Large intestine (tissue), 3 donors: ENCODE measurements at regions not wholly inside any gene's neighbourhood (a gene's known extent, or its start where the extent isn't known, plus 50 kb on each side); places are given as distances from the start of the nearest gene placed in this dataset.

Experiments
- DNase-seq, 2 donors: peaks; one replicate each; pipeline versions ENCODE4 v3.0.0 to v3.0.0-alpha.2; 2013
- H3K27ac ChIP-seq: one replicate; pipeline ENCODE4 v1.5.1; 2013; ENCODE audit warnings: low read length
- H3K27me3 ChIP-seq: 2 replicates; pipeline ENCODE4 v1.6.1; 2013; ENCODE audit warnings: low read length; ENCODE audit not compliant: control insufficient read depth, insufficient read depth
- H3K36me3 ChIP-seq: 2 replicates; pipeline ENCODE4 v1.6.1; 2013; ENCODE audit warnings: low read length; ENCODE audit not compliant: control insufficient read depth, insufficient read depth
- H3K4me1 ChIP-seq: one replicate; pipeline ENCODE4 v1.6.1; 2013; ENCODE audit warnings: low read length; ENCODE audit not compliant: control insufficient read depth, insufficient read depth
- H3K4me3 ChIP-seq: one replicate; pipeline ENCODE4 v1.5.1; 2013; ENCODE audit warnings: low read length
- H3K9me3 ChIP-seq: one replicate; pipeline ENCODE4 v1.6.1; 2013; ENCODE audit warnings: mild to moderate bottlenecking, low read depth, low read length, moderate library complexity; ENCODE audit not compliant: control insufficient read depth
- WGBS: methylation state at CpG from one replicate; pipeline ENCODE4 v1.1.5; 2013; ENCODE audit warnings: low lambda C conversion rate; ENCODE audit not compliant: insufficient coverage; 5-methylcytosine and 5-hydroxymethylcytosine counted together

DNA sequence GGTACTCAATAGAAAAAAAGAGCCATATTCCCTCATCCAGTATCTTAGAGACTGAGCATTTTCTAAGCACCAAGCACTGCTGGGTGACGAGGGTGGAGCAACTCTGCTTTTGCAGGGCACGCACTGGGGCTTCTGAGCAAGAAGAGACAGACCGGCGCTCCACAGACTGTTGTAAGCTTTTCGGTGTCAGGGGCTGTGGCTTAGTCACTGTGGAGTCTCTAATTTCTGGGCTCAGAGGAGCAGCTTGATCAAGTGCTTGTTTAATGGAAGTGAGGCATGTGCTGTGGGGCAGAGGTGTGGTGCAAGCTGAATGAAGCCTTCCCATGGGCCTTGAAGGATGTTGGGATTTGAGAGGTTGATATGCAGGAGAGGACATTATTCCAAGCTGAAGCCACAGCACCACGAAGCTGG is 227.1 kb downstream of the MYCN start:
- H3K4me3 ChIP-seq: no peak overlapping the region
- H3K4me1 ChIP-seq: no peaks in the 10 kb centered on the region
- no CpG with 5 or more reads among the region's 6 CpGs for WGBS
- H3K36me3 ChIP-seq: no peaks in the 10 kb centered on the region
- peaks cover 4% of the 10 kb centered on the region for H3K9me3 ChIP-seq
- no peak for DNase-seq
- H3K27ac ChIP-seq: no peak overlapping the region
- H3K27me3 ChIP-seq: no peaks in the 10 kb centered on the region

DNA sequence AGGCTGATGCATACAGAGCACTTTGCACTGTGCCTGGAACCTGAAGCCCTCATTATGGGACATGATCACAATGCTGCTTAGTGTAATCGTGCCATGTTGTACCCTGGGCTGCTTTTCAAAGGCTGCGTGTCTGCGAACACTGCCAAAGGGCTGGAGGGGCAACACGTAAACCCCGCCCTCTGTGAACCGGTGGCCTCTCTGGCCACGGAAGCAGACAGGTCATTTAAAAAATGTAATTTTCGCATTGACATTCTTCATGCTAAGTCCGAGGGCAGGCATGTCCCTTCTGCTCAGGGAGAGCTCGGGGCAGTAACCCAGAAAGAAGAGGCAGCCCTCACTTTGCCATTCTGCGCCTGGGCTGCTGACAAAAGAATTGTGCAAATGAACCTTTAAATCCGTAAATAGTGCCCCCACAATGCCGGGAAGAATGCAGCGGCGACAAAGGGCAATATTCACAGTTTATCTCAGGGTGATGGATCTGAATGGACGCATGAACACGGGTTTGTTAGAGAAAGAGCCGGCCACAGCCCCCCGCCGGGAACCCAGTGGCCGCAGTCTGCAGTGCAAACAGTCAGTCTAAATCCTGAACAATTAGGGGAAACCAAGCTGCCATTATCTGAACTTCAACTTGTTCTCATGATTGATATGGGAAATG is 226.1 kb downstream of the MYCN start:
- WGBS: no CpG with 5 or more reads among the region's 21 CpGs
- no peak for DNase-seq
- H3K27ac ChIP-seq: no peak overlapping the region
- H3K9me3 ChIP-seq: peaks cover 4% of the 10 kb centered on the region
- no peaks in the 10 kb centered on the region for H3K4me1 ChIP-seq
- no peaks in the 10 kb centered on the region for H3K27me3 ChIP-seq
- H3K36me3 ChIP-seq: no peaks in the 10 kb centered on the region
- no peak overlapping the region for H3K4me3 ChIP-seq

DNA sequence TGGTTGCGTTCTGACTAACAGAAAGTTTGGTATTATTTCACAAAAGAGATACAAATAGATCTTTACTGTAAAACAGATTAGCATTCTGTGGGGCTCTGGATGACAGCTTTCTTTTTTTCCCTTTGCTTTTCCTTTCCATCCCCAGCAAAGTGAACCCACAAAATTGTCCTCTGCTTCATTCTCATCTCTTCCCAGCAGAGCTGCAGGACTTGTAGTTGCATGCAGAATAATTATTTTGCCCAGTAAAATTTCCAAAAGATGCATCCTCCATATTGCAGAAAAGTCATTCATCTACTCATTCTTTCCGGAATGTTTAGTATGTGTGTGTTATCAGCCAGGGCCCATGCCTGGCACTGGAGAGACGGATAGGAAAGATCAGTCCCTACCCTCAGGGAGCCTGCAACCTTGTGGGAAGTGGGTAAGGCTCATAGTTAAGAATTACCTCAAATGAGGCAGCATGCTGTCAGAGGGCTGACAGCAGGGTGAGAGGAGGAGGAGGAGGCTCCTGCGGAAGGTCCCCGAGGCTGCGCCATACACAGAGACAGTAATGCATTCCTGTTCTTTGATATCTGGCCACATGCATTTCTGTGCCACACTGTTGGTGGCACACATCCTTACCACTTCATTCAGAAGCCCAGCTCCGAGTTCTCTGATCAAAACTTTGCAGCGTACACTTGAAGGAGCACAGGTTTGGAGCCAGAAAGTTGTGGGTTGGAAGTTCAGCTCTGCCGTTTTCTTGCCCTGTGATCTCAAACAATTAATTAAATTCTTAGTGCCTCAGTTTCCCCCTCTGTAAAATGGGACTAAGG is 225.4 kb downstream of the MYCN start:
- no peak for DNase-seq

DNA sequence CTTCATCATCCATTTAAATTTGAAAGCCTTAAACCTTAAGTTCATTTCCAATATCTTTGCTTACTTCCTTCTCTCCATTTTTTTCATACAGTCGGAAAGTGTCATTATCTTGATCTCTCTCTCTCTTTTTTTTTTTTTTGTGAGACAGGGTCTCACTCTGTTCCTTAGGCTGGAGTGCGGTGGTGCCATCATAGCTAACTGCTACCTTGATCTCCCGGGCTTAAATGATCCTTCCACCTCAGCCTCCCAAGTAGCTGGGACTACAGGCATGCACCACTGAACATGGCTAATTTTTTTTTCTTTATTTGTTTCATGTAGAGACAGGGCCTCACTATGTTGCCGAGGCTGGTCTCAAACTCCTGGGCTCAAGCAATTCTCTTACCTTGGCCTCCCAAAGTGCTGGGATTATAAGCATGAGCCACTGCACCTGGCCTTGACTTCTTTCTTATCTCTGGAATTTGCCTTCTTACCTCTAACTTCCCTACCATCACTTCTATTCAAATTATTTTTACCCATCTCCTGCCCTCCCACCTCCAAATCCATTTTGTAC is 222.2 kb downstream of the MYCN start:
- Histone ChIP-seq H3K4me1 (no peaks in the 10 kb centered on the region), H3K4me3 (no peak overlapping the region), H3K27ac (no peak overlapping the region), H3K9me3 (no peaks in the 10 kb centered on the region), H3K36me3 (no peaks in the 10 kb centered on the region), H3K27me3 (no peaks in the 10 kb centered on the region)
- DNase-seq: no peak
- WGBS: 92% methylated on average over 2 of the region's 4 CpGs

More for the DNA sequence above, 225.4 kb downstream of the MYCN start:
- Histone ChIP-seq H3K4me1 (no peaks in the 10 kb centered on the region), H3K9me3 (peaks cover 4% of the 10 kb centered on the region), H3K36me3 (no peaks in the 10 kb centered on the region), H3K4me3 (no peak overlapping the region), H3K27me3 (no peaks in the 10 kb centered on the region), H3K27ac (no peak overlapping the region)
- WGBS: 83% methylated on average over 1 of the region's 9 CpGs

DNA sequence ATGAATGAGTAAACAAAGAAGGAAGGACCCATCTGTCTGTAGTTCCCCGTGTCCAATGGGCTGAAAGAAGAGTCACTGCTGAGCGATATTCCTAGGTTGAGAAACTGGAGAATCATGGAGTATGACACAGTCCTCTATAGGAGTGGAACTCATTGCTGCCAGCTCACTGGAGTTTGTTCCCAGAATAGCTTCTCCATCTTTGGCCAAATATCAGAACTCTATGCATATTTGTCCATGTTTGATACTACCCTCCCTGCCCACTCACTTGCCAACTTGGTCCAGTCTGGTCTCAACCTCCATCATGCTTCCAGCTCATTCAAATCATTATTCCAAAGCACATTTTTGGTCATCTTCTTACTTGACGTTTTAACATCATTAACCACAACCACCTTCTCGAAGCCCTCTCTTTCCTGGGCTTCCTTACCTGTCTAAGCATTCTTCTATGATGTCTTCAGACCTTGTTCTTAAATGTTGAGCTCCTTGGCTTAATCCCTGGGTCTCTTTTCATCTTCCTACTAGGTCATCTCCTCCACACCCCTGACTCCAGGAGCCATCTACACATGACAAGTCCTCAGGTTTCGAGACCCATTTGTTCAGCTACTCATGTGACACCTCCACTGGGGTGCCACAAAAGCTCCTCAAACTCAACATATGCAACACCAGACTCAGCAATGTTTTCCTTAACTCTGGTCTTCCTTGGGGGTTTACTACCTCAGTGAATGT is 221.6 kb downstream of the MYCN start:
- H3K4me1 ChIP-seq: no peaks in the 10 kb centered on the region
- H3K27me3 ChIP-seq: no peaks in the 10 kb centered on the region
- H3K4me3 ChIP-seq: no peak overlapping the region
- 92% methylated on average over 2 of the region's 5 CpGs for WGBS
- H3K27ac ChIP-seq: no peak overlapping the region
- DNase-seq: no peak
- no peaks in the 10 kb centered on the region for H3K36me3 ChIP-seq
- H3K9me3 ChIP-seq: no peaks in the 10 kb centered on the region

DNA sequence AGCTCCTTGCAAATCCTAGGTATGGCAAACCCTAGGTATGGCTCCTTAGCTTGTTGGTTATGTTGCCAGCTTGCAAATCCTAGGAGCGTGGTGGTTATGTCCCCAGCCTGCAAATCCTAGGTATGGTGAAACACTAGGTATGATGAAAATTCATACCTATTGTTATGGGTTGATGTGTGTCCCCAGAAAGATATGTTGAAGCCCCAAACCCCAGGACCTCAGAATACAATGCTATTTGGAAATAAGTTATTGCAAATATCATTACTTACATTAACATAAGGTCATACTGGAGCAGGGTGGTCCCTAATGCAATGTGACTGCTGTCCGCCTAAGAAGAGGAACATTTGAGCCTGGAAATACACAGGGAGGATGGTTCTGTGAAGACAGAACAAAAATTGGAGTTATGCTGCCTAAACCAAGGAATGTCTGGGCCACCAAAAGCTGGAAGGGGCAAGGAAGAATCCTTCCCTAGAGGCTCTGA is 220.8 kb downstream of the MYCN start:
- no CpG with 5 or more reads among the region's 2 CpGs for WGBS
- H3K9me3 ChIP-seq: no peaks in the 10 kb centered on the region
- H3K4me1 ChIP-seq: no peaks in the 10 kb centered on the region
- no peak overlapping the region for H3K4me3 ChIP-seq
- no peaks in the 10 kb centered on the region for H3K36me3 ChIP-seq
- no peaks in the 10 kb centered on the region for H3K27me3 ChIP-seq
- no peak for DNase-seq
- H3K27ac ChIP-seq: no peak overlapping the region

DNA sequence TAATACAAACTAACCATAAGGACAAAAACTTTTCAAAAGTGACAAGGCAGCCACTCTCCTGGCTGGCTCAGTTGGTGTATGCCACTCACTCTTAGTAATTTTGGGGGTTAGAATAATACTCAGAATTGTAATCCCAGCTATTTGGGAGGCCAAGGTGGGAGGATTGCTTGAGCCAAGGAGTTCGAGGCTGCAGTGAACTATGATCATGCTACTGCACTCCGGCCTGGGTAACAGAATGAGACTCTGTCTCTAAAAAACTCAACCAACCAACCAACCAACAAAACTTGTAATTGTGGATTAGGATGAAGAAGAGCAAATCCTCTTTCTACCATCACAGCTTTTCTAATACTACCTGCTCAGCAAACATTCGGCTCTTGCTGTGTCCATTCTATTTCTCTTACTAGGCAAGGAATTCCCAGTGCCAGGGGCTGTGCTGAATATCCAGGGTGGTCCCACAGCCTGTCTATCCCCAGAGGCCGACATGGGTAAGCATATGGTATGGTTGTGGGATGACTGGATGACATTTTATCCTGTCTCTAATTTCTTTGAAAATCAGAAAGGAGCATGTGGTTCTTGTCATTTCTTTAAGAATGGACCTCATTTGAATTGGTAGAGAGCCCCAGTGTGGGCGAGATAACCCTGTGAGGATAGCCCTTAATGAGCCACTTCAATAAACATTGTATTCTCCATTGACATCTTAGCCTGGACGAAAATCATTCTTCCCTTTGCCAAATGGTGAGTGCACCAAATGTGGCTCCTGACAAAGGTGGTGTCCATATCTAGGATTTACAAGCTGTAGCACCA is 220.1 kb downstream of the MYCN start:
- no peak for DNase-seq

DNA sequence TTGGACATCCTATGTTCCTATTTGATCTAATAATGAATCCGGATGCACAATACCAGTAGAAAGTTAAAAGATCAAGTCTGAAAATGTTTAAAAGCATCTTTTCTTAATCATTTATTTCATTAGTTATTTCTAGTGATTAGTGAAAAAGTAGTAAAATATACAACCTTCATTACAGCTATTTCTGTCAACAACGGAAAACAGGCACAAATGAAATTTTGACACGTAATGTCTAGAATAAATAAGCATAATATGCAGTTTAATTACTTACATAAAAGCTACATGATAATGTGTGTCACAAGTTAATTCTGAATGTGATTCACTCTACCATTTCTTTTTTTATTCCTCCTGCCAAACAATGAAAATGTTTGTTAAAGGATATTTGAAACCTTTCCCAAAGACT is 216.1 kb downstream of the MYCN start:
- H3K27ac ChIP-seq: no peak overlapping the region
- no peaks in the 10 kb centered on the region for H3K36me3 ChIP-seq
- no peaks in the 10 kb centered on the region for H3K4me1 ChIP-seq
- no peaks in the 10 kb centered on the region for H3K27me3 ChIP-seq
- no peaks in the 10 kb centered on the region for H3K9me3 ChIP-seq
- WGBS: 97% methylated on average over 3 of the region's 3 CpGs
- no peak overlapping the region for H3K4me3 ChIP-seq
- DNase-seq: no peak

More for the DNA sequence above, 220.1 kb downstream of the MYCN start:
- Histone ChIP-seq H3K9me3 (no peaks in the 10 kb centered on the region), H3K27ac (no peak overlapping the region), H3K4me1 (no peaks in the 10 kb centered on the region), H3K36me3 (no peaks in the 10 kb centered on the region), H3K4me3 (no peak overlapping the region), H3K27me3 (no peaks in the 10 kb centered on the region)
- WGBS: 100% methylated on average over 1 of the region's 6 CpGs

DNA sequence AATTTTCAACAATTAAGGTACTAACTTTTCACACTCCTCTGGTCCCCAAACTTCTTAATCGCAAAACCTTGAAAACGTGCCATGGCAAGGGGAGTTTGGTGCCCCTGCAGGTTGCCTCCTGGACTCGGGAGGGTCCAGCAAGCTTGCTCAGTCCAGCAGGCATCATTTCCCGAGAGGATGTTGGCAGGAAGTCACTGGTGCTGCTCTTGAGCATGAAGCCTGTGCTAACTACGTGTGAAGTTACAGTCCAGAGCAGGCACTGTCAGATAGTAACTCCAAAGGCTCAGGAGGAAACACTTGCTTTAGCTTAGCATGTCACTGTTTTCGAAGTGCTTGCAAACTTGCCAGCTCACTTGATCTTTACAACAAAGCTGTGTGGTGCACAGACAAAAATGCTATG is 215.4 kb downstream of the MYCN start:
- Histone ChIP-seq H3K4me3 (no peak overlapping the region), H3K36me3 (no peaks in the 10 kb centered on the region), H3K9me3 (no peaks in the 10 kb centered on the region), H3K27ac (no peak overlapping the region), H3K4me1 (no peaks in the 10 kb centered on the region), H3K27me3 (no peaks in the 10 kb centered on the region)
- DNase-seq: peak in 1 of 2 donors; percentile 4
- no CpG with 5 or more reads among the region's 6 CpGs for WGBS
